Aorta (tissue), 5 donors: ENCODE measurements at regions not wholly inside any gene's neighbourhood (a gene's known extent, or its start where the extent isn't known, plus 50 kb on each side); places are given as distances from the start of the nearest gene placed in this dataset.

Experiments used
- ATAC-seq: fragments of 200-7000 bp; cut with Tn5 transposase; one replicate; pipeline ENCODE4 v1.9.1; 2022; ENCODE audit warnings: moderate library complexity; ENCODE audit not compliant: low FRiP score
- DNase-seq, 2 donors: peaks; one replicate each; pipeline ENCODE4 v3.0.0-alpha.2; 2020
- H3K27ac ChIP-seq, 2 donors: one replicate each; pipeline ENCODE4 v1.5.1; 2013; ENCODE audit warnings: low read length in 2 of 2, mild to moderate bottlenecking in 2 of 2, moderate library complexity in 2 of 2, control low read depth in 1 of 2, inconsistent platforms in 1 of 2, low read depth in 1 of 2
- H3K27me3 ChIP-seq, 2 donors: one replicate each; pipeline ENCODE4 v1.6.1; 2013; ENCODE audit warnings: control low read depth in 1 of 2, low read length in 1 of 2, mild to moderate bottlenecking in 1 of 2, moderate library complexity in 1 of 2; ENCODE audit not compliant: insufficient read depth in 2 of 2, control insufficient read depth in 1 of 2
- H3K36me3 ChIP-seq, 2 donors: one replicate each; pipeline ENCODE4 v1.6.1; 2013; ENCODE audit warnings: control low read depth in 1 of 2, low read length in 1 of 2, mild to moderate bottlenecking in 1 of 2; ENCODE audit not compliant: insufficient read depth in 2 of 2, control insufficient read depth in 1 of 2
- H3K4me1 ChIP-seq, 2 donors: one replicate each; pipeline ENCODE4 v1.6.1; 2013; ENCODE audit warnings: low read length in 2 of 2, control low read depth in 1 of 2, mild to moderate bottlenecking in 1 of 2, moderate library complexity in 1 of 2; ENCODE audit not compliant: insufficient read depth in 2 of 2, control insufficient read depth in 1 of 2
- H3K4me3 ChIP-seq, 2 donors: one replicate each; pipeline ENCODE4 v1.5.1; 2013; ENCODE audit warnings: low read length in 2 of 2, control low read depth in 1 of 2, mild to moderate bottlenecking in 1 of 2
- H3K9me3 ChIP-seq: one replicate; pipeline ENCODE4 v1.6.1; 2013; ENCODE audit warnings: mild to moderate bottlenecking, low read length; ENCODE audit not compliant: control insufficient read depth
- WGBS, 2 donors: extraction: QIAGEN DNeasy Blood & Tissue Kit; methylation state at CpG; one replicate each; pipeline ENCODE4 v1.1.7; 2013; 5-methylcytosine and 5-hydroxymethylcytosine counted together
- intact Hi-C, 2 donors: fragments of 100-400 bp; cut with DNase I; formaldehyde crosslinking; loops; one replicate each; pipeline versions ENCODE4 v1.14.2 to v1.15.0; 2022
- donor health status: healthy with polysubstance abuse.
- donor health status: Bipolar disorder and iron deficiency.
- donor health status: DM: no; HTN: no; CAD: no.
- donor health status: DM: no; HTN: no; CAD: no.
- donor health status: DM: yes; HTN: yes; CAD: no.

GRCh38 chr7:137172105-137172590 lies 171.4 kb downstream of the PTN start:
- WGBS, 2 donors, result 96% methylated on average over 1 of the region's 1 CpG
- no peak overlapping the region for H3K4me3 ChIP-seq
- no peak for DNase-seq
- H3K4me1 ChIP-seq, result no peaks in the 10 kb centered on the region
- no peak for ATAC-seq
- no peak overlapping the region for H3K27ac ChIP-seq
- intact Hi-C loops, result loop anchor here in 1 of 2 donors (5.0 kb wide), 1 partner anchor 280 kb away; no protein-coding TSS in a partner anchor
- no peaks in the 10 kb centered on the region for H3K27me3 ChIP-seq
- H3K9me3 ChIP-seq, result no peaks in the 10 kb centered on the region
- no peaks in the 10 kb centered on the region for H3K36me3 ChIP-seq

GRCh38 chr7:137169282-137169698 lies 174.2 kb downstream of the PTN start:
- Histone ChIP-seq H3K27me3 (no peaks in the 10 kb centered on the region), H3K9me3 (no peaks in the 10 kb centered on the region), H3K4me1 (no peaks in the 10 kb centered on the region), H3K27ac (no peak overlapping the region), H3K36me3 (no peaks in the 10 kb centered on the region), H3K4me3 (no peak overlapping the region)
- intact Hi-C loops, result loop anchor here (2.0 to 10.0 kb wide), 2 partner anchors 424 to 426 kb away; no protein-coding TSS in a partner anchor
- 10% methylated on average over 8 of the region's 8 CpGs for WGBS, 2 donors
- peak; percentile 67 for ATAC-seq
- DNase-seq, result no peak

GRCh38 chr7:137167609-137168008 lies 175.9 kb downstream of the PTN start:
- intact Hi-C loops, result loop anchor here (2.0 to 10.0 kb wide), 2 partner anchors 425 to 427 kb away; no protein-coding TSS in a partner anchor
- Histone ChIP-seq H3K36me3 (no peaks in the 10 kb centered on the region), H3K9me3 (no peaks in the 10 kb centered on the region), H3K27ac (no peak overlapping the region), H3K4me1 (no peaks in the 10 kb centered on the region), H3K4me3 (no peak overlapping the region), H3K27me3 (no peaks in the 10 kb centered on the region)
- ATAC-seq, result no peak
- DNase-seq, result no peak
- WGBS, 2 donors, result 91 to 93% methylated on average over 2 of the region's 2 CpGs

- no peak for ATAC-seq
- Histone ChIP-seq H3K9me3 (no peaks in the 10 kb centered on the region), H3K36me3 (no peaks in the 10 kb centered on the region), H3K4me3 (no peak overlapping the region), H3K4me1 (no peaks in the 10 kb centered on the region), H3K27me3 (no peaks in the 10 kb centered on the region), H3K27ac (no peak overlapping the region)
- DNase-seq, result no peak
- intact Hi-C loops, result loop anchor here in 1 of 2 donors (10.0 kb wide), 1 partner anchor 428 kb away; no protein-coding TSS in a partner anchor
- 87 to 98% methylated on average over 2 of the region's 2 CpGs for WGBS, 2 donors
Observed at GRCh38 chr7:137166363-137166762, 177.2 kb downstream of the PTN start.

GRCh38 chr7:137165786-137166185 lies 177.7 kb downstream of the PTN start:
- Histone ChIP-seq H3K4me1 (no peaks in the 10 kb centered on the region), H3K4me3 (no peak overlapping the region), H3K36me3 (no peaks in the 10 kb centered on the region), H3K27ac (no peak overlapping the region), H3K27me3 (no peaks in the 10 kb centered on the region), H3K9me3 (no peaks in the 10 kb centered on the region)
- 82 to 90% methylated on average over 3 of the region's 3 CpGs for whole genome bisulfite sequencing, 2 donors
- no peak for ATAC-seq
- no peak for DNase-seq
- intact Hi-C loops, result loop anchor here in 1 of 2 donors (10.0 kb wide), 1 partner anchor 429 kb away; no protein-coding TSS in a partner anchor

- Histone ChIP-seq H3K27me3 (no peaks in the 10 kb centered on the region), H3K9me3 (no peaks in the 10 kb centered on the region), H3K4me3 (no peak overlapping the region), H3K4me1 (no peaks in the 10 kb centered on the region), H3K27ac (no peak overlapping the region), H3K36me3 (no peaks in the 10 kb centered on the region)
- 73 to 81% methylated on average over 3 of the region's 3 CpGs for WGBS, 2 donors
- ATAC-seq (no peak), DNase-seq (no peak)
- intact Hi-C loops, result loop anchor here in 1 of 2 donors (10.0 kb wide), 1 partner anchor 430 kb away; no protein-coding TSS in a partner anchor
Observed at GRCh38 chr7:137165241-137165640, 178.3 kb downstream of the PTN start.

- no peak for DNase-seq
- Histone ChIP-seq H3K36me3 (no peaks in the 10 kb centered on the region), H3K4me3 (no peak overlapping the region), H3K27me3 (no peaks in the 10 kb centered on the region), H3K9me3 (no peaks in the 10 kb centered on the region), H3K4me1 (no peaks in the 10 kb centered on the region), H3K27ac (no peak overlapping the region)
- WGBS, 2 donors, result 96% methylated on average over 21 of the region's 21 CpGs
- intact Hi-C loops, result loop anchor here in 1 of 2 donors (10.0 kb wide), 1 partner anchor 431 kb away; no protein-coding TSS in a partner anchor
- ATAC-seq, result no peak
Observed at GRCh38 chr7:137164251-137164650, 179.3 kb downstream of the PTN start.

- Histone ChIP-seq H3K4me1 (no peaks in the 10 kb centered on the region), H3K4me3 (no peak overlapping the region), H3K27me3 (no peaks in the 10 kb centered on the region), H3K9me3 (peaks cover 4% of the 10 kb centered on the region), H3K27ac (no peak overlapping the region), H3K36me3 (no peaks in the 10 kb centered on the region)
- ATAC-seq (no peak), DNase-seq (no peak)
- 71 to 78% methylated on average over 4 of the region's 4 CpGs for WGBS, 2 donors
- intact Hi-C loops, result loop anchor here in 1 of 2 donors (10.0 kb wide), 1 partner anchor 435 kb away; no protein-coding TSS in a partner anchor
Observed at GRCh38 chr7:137160236-137160635, 183.3 kb downstream of the PTN start.

GRCh38 chr7:137157256-137157655 lies 186.3 kb downstream of the PTN start:
- no peak overlapping the region for H3K27ac ChIP-seq
- peaks cover 4% of the 10 kb centered on the region for H3K9me3 ChIP-seq
- no peak overlapping the region for H3K4me3 ChIP-seq
- ATAC-seq (no peak), DNase-seq (no peak)
- H3K27me3 ChIP-seq, result no peaks in the 10 kb centered on the region
- intact Hi-C loops, result no loop called here
- H3K4me1 ChIP-seq, result no peaks in the 10 kb centered on the region
- 100% methylated on average over 1 of the region's 1 CpG for WGBS, 2 donors
- H3K36me3 ChIP-seq, result no peaks in the 10 kb centered on the region
